ENCODE measurements at regions not wholly inside any gene's neighbourhood (a gene's known extent, or its start where the extent isn't known, plus 50 kb on each side); places are given as distances from the start of the nearest gene placed in this dataset.
"Not testable (repeated sequence)": the region's sequence is repeated elsewhere in the genome, so short reads cannot be mapped to it uniquely, and the experiment has no call there.

DNA sequence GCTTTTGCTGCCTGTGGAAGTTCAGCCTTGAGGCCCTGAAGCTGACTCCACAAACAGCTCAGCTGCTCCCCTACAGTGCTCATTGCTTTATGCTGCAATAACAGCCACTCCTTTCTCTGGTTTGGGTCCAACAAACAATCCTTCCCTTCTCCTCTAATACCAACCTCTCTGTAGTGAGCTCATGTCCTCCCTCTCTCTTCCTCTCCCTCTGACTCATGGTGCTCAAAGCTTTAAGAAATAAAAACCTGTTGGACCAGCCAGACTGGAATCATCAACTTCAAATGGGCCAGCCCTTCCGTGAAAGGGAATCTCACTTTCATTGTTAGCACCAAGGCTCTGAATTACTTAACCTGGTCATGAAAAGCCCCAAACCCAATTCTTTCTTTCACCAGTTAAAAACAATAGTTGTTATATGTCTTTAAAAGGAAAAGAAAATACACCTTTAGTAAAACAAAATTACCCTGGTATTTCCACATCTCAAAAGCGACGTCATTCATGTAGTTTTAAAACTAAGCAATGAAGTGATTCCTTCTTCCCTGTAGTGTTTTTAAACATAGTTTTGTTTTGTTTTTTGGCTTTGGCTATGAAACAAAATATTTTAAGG is 126.4 kb downstream of the DUSP6 start:
- DNase-seq = no peak

DNA sequence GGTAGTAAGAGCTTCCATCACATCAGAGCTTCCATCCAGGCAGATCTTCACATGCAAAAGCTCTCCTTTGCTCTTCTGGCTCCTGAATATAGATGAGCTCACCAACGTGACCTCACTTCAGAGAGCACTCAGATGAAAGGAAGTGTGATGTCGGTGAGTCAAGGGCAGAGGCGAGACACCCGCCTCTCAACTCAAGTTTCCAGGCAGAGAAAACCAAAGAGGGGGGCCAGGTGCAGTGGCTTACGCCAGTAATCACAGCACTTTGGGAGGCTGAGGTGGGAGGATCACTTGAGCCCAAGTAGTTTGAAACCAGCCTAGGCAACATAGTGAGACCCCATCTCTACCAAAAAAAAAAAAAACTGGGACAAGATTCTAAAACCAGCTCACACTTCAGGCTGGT is 126.9 kb downstream of the DUSP6 start:
- no peak for DNase-seq

DNA sequence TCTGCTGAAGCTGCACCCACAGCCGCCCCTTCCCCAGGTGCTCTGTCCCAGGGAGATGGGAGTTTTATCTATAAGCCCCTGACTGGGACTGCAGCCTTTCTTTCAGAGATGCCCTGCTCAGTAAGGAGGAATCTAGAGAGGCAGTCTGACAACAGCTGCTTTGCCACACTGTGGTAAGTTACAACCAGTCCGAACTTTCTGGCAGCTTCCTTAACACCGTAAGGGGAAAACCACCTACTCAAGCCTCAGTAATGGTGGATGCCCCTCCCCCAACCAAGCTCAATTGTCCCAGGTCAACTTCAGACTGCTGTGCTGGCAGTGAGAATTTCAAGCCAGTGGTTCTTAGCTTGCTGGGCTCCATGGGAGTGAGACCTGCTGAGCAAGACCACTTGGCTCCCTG is 129.7 kb downstream of the DUSP6 start:
- not testable (repeated sequence) for DNase-seq

DNA sequence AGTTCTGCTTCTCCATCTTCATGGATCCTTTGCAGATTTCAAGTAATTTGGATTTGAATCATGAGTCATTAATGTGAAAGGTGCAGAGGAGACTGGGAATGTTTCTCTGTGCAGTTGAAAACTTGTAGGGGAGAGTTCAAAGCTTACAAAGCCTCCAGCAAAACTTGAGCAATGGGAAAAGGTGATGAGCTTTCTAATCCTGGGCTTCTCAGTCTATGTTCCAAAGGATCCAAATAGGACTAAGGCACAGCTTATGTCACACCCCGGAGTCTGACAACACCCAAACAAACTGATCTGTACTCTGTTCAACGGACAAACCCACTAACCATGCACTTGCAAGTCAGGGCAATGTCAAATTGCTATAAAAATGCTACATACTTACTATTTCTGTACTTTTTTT is 134.8 kb downstream of the DUSP6 start:
- DNase-seq = no peak

DNA sequence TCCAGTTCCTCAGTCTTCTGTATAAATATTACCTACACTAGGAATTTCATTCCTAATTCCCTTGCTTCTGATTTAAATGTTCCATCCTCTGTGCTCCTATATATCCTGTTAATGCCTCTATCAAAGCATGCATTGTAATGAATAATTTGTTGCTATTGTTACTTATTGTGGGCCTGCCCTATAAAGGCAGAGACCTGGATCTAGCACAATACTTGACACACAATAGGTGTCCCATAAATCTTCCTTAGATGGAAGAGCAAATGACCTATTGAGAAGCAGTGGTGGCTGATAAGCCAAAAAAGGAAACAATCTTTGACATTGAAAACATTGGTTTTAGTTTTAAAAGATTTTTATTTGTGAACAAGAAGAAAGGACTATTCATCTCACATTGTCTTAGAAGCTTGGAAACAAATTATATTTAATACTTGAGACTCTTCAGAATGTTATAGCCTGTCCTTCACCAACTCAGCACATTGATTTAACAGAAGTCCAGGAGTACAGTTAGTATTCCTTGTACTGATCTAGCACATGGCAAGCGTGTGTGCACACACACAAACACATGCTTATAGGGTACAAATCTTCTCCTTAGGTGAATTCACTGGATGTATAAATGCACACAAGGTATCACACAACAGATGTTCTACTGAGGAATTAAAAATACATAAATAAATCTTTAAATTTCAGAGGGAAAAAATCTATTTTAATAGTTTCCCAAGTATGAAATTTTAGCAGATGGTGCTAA is 135.9 kb downstream of the DUSP6 start:
- no peak for DNase-seq

DNA sequence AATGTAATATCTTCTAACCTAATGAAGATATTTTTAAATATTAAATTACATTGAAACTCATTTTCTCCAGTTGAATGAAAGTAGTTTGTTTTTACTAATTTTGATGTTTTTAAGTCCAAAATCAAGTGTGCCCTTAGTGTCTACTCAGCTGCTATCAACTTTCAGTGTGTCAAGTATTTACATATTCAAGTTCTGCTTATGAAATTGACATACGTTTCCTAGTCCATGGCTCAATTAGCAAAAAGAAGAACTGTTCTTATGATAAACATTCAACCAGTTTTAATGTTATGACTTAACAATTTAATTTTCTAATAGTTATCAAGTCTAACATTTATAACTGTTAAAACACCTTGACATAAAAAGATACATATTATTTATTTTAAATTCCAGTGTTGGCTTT is 137.1 kb downstream of the DUSP6 start:
- DNase-seq = no peak

DNA sequence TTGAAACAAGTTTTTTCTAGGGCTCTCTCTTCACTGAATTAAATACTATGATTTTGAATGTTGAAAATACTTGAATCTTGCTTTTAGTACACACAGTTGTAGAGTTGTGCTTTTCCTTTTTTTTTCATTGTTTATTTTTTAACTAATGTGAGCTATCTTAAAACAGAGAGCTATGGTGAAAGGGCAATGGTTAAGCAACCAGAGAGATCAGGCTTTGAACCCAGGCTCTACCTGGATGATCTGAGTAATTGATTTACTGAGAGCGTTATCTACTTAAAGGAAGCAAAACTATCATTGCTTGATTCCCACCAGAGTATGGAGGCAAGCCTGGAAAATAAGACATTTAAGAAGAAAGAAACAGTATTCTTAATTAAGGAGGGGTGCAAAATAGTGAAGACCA is 138.6 kb downstream of the DUSP6 start:
- no peak for DNase-seq

DNA sequence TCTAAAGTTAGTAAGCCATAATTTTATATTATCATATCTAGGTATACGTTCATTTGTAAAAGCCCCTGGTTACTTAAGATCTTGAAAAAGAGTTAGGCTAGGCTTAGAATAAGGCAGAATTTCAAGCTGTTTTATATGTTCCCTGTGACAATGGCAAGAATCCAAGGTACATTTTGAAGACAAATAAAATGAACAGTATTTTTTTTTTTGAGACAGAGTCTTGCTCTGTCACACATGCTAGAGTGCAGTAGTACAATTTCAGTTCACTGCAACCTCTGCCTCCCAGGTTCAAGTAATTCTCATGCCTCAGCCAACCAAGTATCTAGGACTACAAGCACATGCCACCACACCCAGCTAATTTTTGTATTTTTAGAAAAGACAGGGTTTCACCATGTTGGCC is 139.2 kb downstream of the DUSP6 start:
- DNase-seq = no peak

DNA sequence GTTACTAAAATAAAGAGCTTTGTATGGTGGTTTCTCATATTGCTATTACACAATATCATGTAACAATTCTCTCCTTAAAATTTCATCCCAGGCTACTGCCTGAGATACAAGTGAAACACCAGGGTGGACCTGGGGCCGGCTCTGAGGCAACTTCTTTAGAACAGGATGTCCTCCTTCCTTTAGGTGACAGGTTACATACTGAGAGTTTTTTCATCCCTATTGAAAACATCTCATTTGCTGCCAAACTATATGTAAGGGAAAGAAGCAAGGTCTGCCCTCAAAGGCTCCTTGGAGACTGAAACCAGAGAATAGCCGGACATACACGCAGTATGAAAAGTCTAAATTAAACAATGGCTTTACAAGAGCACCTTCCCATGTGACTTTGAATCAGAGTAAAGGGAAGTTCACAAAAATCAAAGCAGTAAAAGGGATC is 139.9 kb downstream of the DUSP6 start:
- no peak for DNase-seq

DNA sequence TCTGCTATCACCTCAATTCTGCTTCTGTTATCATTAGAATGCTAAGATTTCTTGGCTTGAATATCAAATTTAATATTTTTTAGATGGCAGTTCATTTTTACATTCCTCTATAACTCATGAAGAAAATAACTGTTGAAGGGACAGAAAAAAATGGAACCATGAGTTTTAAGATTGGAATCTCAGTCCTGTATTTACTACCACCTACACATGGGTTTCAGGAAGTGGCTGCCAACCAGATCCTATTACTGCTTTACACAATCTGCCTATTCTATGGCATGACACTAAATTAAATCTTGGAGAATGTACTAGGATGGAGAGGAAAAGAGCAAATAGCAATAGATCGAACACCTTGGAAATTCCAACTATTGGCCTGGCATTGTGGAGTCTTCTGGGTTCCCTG is 140.8 kb downstream of the DUSP6 start:
- no peak for DNase-seq

DNA sequence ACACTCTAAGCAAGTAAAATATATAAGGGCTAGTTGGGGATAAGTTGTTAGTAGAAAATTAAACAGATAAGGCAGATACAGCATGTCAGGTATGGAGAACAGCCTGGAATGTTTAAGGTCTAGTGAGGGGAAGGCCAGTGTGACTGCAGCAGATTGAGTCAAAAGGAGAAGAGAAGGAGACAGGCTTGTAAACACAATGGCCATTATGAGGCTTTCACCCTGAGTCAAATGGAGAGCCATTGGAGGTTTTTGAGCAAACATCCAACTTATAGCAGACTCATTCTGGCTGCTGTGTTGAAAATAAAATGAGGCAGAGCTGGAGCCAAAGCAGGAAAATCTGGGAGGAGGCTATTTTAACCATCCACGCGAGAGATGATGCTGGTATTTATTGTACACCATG is 142.0 kb downstream of the DUSP6 start:
- no peak for DNase-seq

DNA sequence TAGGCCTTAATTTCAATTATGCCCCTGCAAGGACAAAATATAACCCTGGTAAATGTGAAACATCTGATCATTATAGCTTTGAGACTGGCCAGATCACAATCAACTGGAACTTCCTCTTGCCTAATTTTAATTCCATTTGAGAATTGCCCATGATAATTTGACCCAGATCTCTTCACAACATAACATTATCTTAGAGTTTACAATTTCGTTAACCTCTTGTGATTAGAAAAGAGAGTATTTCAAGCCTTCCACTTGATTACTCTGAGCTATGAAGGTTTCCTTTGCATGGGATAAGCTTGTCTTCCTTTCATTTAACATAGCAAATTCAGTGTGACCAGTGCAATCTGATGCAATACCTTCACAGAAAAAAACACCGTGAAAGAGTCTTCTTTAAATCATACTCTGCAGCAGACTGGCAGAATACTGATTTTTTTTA is 143.6 kb downstream of the DUSP6 start:
- no peak for DNase-seq

DNA sequence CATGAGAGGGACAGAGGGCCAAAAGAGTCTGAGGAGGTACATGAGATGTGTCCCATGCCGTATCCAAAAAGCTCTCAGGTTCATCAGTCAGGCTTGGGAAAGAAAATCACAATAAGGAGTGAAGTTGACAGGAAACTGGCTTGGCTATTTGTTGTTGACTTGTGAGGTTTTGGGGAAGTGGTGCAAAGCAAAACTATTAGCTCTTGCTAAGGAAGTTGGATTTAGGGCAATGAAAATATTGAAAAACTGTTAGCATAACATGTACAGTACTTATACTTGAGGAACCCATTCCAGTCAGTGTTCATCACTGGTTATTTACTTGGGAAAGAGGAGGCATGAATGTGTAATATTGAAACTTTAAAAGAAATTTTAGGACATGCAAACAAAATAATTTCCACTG is 145.9 kb downstream of the DUSP6 start:
- no peak for DNase-seq

DNA sequence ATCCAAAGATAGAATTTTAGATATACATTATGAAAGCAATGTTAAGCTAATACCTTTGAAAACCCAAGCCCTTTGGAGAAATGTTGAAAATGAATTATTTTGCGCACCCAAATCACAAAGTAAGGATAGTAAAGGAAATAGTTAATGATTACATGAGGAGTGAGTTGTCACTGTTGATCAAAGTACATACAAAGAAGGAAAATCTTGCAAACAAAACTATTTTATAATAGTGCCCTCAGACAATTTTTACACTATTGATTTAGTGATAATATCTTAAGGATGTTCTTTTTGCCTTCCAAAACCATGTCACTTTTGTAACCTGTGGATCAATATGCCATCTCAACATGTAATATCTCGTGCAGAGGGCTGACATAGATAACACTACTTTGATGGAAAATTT is 146.8 kb downstream of the DUSP6 start:
- no peak for DNase-seq

DNA sequence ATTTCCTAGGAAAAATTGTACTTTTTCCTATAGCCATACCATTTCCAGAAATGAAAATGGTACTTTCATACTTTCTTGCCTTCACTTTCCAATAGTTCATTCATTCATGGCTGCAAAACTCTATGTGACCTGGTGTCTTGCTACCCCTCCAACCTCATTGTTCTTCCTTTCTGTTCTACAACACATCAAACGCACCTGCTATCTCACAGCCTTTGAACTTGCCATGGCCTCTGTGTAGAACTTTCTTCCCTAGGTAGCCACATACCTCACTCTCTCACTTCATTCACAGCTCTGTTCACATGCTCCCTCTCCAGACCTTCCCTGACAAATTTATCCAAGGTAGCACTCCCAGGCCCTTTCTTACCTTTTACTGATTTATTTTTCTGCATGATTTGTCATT is 149.2 kb downstream of the DUSP6 start:
- DNase-seq = no peak

DNA sequence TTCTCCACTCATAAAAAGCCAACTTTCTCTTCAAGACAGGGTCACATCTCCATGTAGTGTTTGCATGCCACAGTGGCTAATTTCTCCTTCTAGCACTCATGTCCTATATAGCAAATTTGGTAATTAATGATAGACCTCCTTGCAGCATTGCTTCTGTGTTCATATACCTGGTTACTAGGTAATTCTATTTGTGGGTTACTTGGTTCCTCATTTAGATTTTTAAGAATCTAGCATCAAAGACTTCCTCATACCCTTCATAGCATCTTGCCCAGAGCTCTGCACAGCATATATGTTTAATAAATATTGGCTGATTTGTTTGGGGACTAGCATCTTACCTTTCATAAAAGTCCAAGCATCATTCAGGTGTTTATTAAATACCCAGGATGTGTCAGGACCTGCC is 152.1 kb downstream of the DUSP6 start:
- no peak for DNase-seq

DNA sequence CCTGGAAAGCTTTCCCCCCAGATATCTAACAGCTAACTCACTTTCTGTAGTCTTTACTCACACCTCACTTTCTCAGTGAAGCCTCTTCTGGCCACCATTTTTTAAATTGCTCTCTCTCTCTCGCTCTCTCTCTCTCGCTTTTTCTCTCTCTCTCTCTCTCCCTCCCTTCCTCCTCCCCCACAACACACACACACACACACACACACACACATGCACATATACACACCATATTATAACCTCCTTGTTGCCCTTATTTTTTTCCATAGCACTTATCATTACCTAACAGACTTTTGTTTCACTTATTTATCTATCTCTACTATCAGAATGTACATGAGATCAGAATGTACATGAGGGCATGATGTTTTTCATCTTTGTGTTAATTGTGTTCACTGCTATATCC is 156.8 kb downstream of the DUSP6 start:
- no peak for DNase-seq

DNA sequence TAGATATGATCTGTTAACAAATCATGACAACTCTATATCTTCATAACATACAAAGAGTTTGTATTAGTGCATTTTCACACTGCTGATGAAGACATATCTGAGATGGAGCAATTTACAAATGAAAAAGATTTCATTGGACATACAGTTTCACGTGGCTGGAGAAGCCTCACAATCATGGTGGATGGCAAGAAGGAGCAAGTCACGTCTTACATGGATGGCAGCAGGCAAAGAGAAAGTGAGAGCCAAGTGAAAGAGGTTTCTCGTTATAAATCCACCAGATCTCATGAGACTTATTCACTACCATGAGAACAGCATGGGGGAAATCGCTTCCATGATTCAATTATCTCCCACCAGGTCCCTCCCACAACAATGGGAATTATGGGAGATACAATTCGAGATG is 157.6 kb downstream of the DUSP6 start:
- no peak for DNase-seq

DNA sequence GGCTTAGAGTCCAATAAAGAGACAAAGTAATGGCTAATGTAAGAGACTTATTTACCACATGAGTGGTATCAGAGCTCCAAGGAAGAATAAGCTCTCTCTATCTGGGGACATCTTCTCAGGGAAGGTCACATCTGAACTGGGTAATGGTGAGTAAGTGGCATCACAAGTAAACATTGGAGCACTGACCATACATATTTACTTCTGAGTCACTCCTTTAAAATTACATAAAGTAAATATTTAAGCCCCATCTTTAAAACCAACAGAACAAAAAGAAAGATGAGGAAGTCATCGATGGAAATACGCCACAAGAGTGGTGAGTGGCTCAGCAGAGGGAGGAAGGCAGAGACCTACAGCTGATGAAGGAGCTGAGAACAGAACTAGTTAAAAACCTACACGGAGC is 159.9 kb downstream of the DUSP6 start:
- DNase-seq = no peak

DNA sequence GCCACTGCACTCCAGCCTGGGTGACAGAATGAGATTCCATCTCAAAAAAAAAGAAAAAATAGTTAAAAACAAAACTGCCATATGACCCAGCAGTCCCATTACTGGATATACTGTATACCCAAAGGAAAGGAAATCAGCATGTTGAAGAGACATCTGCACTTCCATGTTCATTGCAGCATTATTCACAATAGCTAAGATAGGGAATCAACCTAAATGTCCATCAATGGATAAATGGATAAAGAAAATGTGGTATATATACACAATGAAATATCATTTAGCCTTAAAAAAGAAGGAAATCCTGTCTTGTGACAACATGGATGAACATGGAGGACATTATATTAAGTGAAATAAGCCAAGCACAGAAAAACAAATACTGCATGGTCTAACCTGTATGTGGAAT is 160.7 kb downstream of the DUSP6 start:
- DNase-seq = not testable (repeated sequence)

DNA sequence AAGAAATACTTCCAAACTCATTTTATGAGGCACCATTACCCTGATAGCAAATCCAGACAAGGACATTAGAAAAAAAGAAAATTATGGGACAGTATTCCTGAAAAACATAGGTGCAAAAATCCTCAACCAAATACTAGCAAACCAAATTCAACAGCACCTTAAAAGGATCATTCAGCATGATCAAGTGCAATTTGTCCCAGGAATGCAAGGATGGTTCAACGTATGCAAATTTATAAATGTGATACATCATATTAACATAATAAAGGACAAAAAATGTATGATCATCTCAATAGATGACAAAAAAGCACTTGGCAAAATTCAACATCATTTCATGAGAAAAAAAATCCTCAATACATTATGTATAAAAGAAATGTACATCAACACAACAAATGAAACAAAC is 162.9 kb downstream of the DUSP6 start:
- DNase-seq = no peak

DNA sequence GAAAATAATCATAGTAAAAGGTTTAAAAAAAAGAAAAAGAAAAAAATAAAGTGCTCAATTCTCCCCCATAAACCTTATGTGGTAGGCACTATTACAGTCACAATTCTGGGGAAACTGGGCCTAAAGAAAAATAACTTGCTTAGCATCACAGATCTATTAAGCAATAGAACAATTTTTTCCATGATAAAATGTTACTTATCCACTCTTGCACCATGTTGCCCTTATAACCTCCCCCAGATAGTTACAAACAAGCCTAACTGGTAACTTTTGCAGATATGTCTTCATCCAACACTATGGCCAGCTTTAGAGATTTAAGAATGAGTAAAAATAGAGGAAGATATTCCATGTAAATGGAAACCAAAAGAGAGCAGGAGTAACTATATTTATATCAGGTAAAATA is 164.8 kb downstream of the DUSP6 start:
- DNase-seq = no peak

DNA sequence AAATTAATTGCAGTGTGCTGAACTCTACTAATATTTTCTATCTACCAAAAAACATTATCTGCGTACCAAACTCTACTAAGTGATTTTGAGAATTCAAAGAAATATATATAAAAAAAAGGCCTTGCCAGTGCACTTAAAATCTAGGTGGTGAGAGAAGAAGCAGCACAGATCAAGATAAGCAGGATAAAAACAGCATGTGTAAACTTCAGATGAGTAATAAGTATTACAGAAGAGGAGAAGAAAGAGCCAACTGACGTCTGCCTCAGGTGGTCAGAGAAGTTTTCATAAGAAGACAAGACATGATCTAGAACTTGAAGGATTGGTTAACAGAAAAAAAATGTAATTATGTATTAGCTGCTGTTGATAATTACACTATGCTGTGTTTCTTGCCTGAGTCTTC is 166.4 kb downstream of the DUSP6 start:
- no peak for DNase-seq

DNA sequence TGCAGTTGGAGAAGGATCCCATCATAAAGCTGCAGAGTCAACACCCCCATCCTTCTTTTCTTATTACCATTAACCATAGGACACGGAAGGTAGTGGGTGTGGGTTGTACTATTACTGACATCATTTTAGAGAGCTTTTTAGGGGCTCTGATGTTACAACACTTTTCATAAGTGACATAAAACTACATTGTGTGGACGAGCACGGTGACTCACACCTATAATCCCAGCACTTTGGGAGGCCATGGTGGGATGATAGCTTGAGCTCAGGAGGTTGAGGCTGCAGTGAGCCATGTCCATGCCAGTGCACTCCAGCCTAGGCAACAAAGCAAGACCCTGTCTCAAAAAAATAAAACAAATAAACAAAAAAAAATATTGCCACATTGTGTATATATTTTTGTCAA is 167.1 kb downstream of the DUSP6 start:
- DNase-seq = no peak

DNA sequence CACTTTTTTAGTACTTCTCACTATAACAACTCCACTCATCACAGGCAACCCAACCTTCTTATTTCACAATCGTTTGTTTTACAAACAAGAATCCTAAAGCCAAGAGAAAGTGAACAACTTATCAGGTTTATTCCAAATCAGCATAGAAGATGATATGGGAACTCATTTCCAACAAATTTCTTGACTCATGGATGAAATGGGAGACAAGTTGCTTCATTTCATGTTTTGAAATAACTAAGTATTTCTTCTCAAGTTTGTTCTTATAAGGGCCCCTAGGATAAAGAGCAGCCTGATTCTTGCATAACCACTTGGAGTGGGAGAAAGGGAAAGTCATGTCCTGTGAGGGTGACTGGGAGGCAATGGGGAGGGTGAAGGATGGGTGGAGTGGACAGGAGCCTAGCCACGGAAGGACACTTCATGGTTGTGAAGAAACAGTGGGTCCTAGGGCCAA is 168.3 kb downstream of the DUSP6 start:
- DNase-seq = no peak
